NCI-H1048 (cell line): ENCODE measurements at regions not wholly inside any gene's neighbourhood (a gene's known extent, or its start where the extent isn't known, plus 50 kb on each side); places are given as distances from the start of the nearest gene placed in this dataset.
A peak's percentile ranks its signal among the peaks of the same experiment; 100 is the strongest.
"Not testable (repeated sequence)": the region's sequence is repeated elsewhere in the genome, so short reads cannot be mapped to it uniquely, and the experiment has no call there.

Experiments
- DNase-seq: peaks from one replicate; lab custom pipeline; 2025; lab: John Stamatoyannopoulos, UW

DNA sequence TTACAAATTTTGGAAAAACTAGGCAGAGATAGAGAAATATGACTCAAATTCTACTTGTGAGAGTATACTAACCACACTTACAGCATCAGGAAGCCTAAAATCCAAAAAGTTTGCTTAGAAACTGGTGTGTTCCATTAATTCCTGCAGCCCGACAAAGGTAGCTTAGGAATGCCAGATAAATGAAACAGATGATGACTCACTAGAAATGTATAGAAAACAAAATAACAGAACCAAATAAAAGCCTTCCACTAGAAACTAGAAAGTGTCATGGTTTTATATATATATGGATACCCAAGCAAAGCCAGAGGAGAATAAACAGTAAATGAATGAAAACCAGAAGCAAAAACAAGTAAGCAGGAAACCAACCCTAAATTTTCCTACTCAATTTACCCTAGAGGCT lies 272.2 kb upstream of the PRDM9 start:
- no peak for DNase-seq

DNA sequence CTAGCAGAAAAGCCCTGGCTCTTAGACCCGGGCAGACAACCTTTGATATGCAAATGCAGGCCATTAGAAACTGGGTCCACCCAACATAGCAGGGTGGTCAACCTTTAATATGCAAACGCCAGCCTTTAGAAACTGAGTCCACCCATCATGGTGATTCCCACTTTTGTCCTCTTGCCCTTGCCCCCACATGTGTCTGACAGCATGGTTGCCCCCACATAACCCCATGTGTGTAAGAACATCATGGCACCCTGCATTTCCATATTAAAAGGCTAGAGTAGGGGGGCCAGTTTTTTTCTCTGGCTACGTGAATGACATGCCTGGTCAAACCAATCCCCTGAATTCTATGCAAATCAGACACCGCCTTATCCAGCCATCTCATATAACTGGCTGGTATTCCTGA lies 273.2 kb upstream of the PRDM9 start:
- DNase-seq: no peak

DNA sequence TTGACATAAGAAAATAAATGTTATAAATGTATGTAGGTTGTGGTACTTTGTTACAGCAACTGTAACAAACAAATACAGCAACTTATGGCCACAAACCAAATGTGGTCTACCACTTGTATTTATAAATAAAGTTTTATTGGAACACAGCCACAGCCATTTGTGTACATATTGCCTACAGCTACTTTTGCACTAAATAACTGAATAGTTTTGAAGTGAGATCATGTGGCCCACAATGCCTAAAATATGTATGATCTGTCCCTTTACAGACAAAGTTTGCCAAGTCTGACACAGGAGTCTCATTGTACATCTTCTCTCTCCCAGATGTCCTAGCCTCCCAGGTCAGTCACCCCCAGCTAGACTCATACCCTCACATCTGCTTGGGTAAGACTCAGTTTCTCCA lies 283.6 kb upstream of the PRDM9 start:
- DNase-seq: no peak

DNA sequence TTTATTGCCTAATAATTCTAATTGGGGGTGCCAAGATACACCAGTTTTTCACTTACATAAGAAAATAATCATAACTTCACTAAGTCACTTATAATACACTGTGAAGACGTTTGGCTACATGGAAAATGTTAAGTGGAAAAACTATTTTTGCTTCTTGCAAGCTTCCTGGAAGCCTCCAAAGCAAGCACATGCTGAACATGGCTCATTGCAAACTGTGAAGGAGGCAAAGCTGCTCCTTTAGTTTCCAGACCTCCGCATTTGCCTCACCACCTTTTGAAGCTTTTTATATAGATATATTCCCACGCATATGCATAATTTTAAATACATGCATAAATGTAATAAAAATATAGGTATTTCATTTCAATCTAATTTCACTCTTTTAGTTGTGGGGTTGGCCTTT lies 285.6 kb upstream of the PRDM9 start:
- no peak for DNase-seq

- no peak for DNase-seq
Measured at GRCh38 chr5:23217159-23217558, 290.2 kb upstream of the PRDM9 start.

DNA sequence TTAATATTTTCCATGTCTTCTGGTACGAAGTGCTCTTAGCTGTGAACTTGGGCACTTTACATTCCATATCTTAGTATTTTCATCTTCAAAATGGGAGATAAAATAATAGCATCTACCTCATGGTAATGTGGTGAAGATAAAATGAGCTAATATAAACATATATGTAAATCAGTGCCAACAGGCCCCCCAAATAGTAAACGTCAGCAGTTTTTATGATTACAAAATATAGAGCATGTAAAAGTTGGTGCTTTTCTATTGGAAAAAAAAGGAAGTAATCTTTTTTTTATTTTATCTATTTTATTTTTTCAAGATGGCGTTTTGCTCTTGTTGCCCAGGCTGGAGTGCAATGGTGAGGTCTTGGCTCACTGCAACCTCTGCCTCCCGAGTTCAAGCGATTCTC lies 291.1 kb upstream of the PRDM9 start:
- DNase-seq: no peak

DNA sequence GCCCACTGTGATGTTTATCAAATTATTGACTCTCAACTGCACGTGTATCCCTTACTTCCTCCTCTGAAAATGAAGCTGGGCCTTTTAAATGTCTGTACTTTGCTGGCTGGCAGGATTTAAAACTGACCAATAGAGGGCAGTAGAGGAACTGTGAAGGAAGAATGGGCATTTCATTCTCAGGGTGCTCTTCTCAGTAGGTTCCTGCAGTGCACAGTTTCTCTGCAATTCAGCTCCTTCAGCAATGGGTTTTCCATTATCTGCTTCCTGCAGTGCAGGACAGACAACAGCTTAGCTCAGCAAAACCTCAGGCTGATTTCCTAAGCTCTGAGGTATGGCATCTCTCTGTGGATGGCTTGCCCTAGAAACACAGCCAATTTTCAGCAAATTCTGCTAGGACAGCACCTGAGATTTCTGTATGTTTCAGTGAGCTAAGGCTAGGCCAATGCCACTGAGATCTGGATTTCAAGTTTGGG lies 298.4 kb upstream of the PRDM9 start:
- peak; percentile 31 for DNase-seq

GRCh38 chr5:23204111-23204510 lies 303.3 kb upstream of the PRDM9 start:
- no peak for DNase-seq

DNA sequence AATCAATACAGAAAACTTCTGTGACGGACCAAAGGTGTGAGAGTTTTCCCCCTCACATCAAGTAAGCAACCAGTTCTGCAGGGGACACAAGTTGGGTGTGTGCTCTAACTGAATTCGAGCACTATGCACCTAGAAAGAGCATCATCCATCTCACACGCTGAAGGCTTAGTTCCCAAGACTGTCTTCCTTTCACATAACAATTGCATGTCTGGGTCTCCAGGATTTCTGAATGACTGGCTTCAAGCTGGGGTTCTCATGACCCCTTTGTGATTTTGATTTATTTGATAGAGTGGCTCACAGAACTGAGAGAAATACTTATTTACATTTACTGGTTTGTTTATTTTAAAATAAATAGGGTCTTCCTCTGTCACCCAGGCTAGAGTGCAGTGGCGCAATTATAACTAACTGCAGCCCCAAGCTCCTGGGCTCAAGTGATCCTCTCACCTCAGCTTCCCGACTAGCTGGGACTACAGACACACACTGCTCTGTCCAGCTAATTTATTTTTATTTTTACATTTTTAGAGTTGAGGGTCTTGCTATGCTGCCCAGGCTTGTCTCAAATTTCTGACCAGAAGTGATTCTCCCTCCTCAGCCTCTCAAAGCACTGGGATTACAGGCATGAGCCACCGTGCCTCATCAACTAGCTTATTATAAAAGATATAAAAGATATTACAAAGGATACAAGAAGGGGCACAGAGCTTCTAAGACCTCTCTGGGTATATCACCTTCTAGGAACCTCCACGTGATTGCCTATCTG lies 316.7 kb upstream of the CDH12 start:
- no peak for DNase-seq

DNA sequence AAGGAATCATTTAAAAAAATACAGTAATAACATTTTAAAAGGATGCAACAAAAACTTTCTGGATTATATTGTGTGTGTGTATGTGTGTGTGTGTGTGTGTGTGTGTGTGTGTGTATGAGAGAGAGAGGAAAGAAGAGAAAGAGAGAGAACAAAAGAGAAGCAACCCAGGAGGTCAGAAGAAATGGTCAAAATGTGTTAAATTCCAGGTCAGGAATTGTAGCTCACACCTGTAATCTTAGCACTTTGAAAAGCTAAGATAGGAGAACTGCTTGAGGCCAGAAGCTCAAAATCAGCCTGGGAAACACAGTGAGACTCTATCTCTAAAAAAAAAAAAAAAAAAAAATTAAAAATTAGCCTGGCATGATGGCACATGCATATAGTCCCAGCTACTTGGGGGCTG lies 311.8 kb upstream of the CDH12 start:
- DNase-seq: no peak

DNA sequence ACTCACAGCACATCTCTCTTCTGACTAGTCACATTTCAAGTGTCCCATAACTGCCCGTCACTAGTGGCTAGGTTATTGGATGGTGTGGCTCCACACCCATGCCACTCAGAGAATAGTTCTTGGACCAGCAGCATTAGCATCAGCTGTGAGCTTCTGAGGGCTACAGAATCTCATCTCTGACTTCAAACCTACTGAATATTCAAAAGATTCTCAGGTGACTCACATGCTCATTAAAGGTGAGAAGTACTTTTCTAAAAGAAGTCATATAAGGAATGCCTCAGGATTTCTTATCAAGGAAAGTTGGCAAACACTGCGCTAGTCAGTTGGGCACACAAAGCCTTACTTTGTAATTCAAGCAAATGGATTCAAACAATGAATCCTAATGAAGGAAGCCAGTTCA lies 305.0 kb upstream of the CDH12 start:
- no peak for DNase-seq

- no peak for DNase-seq
Measured at GRCh38 chr5:23157716-23158115, 304.6 kb upstream of the CDH12 start.

- DNase-seq: no peak
Measured at GRCh38 chr5:23157169-23157568, 304.0 kb upstream of the CDH12 start.

- no peak for DNase-seq
Measured at GRCh38 chr5:23147625-23148024, 294.5 kb upstream of the CDH12 start.

DNA sequence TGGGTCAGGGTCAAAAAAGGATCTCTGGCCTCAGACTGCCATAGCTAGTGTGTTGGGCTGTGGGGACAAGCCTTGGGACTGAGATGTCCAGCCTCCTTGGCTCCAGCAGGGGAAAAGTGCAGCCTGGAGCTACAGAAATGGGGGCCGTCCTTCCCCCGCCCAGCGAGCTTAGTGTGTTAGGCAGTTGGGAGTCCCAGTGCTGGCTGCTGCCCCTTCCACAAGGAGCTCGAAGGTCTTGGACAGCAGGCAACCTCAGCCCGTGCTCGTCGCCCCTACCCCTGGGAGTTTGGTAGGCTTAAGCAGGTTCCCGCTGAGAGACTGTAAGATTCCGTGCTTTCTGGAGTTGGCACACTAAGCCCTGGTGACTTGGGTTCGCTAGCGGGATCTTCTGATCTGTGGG lies 293.0 kb upstream of the CDH12 start:
- no peak for DNase-seq

DNA sequence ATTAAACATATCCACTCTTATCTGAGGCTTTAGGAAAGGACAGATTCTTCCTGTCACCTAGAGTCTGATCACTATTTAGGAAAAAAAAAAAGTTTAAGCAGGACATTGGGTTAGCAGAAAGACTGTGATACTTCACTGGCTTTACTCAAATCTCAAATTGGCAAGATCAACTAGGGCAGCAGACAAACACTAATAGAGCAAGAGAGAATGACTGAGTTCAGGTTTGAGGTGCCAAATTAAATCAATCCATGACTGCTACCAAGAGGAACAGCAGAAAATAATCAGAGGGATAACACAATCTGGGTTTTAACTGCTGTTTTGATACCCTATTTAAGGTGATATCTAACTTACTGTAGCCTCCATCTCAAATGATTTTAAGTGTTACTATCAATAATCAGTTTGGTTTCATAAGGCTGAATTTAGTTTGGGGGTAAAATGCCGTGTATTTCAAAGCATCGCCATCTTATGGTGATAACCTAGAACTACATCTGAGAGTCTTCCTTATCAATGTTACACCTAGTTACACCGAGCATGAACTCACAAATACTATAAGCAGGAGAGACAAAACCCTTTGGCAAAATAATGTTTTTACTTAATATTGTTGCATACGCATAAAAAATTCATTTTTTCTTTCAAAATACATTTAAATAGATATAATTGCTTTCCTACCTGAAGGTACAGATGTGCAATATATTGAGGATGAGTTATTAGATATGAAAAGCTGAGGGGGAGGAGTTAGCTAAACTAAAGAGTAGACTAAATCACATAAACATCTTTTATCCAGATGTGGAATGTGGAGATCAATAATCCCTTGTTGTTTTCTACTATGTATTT lies 286.4 kb upstream of the CDH12 start:
- DNase-seq: no peak

- DNase-seq: no peak
Measured at GRCh38 chr5:23136958-23137357, 283.8 kb upstream of the CDH12 start.

DNA sequence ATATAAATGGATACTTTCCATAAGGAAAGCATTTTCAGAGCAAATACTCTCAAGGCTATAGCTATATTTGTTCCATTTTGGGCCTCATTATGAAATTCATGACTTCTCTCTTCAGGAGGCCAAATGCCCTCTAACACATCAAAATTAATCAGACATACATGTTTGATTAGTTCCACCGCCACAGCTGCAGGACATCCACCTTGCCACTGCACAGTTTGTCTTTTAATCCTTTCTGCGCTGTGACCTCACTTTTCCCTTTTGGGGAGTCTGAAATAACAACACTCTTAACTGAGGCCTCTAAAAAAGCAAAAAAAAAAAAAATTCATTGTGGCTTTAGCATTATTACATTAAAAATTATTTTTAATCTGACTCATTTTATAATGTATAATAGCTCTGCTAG lies 279.1 kb upstream of the CDH12 start:
- DNase-seq: no peak

DNA sequence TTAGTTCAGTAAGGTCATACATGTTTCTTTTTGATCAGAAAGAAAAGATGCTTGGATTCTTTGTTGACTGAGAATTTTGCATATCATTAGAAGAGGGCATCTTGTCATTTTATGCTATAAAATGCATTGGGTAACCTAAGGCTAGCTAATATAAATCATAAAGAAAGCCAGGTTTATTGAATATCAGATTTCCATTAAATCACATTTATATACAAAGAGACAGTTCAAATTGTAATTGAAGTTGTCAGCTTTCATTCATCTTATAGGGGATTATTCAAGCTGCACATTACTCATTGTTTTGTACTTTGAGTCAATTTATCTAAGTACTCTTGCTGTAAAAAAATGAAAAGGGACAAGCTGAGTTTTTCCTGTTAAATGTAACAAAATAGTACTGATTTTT lies 259.1 kb upstream of the CDH12 start:
- DNase-seq: no peak

DNA sequence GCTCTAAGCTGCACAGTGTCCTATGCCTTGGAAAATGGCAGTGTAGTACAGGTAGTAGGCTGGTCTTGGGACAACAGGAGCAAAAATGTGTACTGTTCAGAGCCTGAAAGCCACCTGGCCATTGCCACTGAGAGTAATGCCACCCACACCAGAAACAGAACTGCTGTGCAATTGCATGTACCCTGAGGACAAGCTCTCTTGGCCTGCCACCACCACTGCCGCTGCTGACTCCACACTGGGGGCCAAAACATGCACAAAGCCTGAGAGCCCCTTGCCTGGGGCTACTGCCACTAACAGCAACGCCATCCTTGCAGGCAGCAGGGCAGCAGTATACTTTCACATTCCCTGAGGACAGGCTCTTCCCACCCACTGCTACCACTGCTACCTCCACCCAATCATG lies 251.9 kb upstream of the CDH12 start:
- no peak for DNase-seq

DNA sequence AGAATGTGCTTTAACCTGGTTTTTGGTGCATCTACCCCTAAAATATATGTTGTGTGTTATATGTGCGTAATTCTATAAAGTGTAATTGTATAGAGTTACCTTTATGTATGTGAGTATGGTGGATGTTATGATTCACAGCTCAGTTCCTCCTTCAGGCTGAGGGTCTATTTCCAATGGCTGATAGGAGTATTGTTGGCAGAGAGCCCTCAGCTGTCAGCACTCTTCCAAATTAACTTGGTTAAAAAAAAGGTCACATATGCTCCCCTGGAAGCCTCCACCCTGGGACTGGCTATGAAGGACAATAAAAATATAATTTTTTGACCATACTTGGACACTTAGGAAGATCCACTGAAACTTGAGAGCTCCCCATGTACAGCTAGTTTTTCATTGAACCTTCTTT lies 250.4 kb upstream of the CDH12 start:
- no peak for DNase-seq

DNA sequence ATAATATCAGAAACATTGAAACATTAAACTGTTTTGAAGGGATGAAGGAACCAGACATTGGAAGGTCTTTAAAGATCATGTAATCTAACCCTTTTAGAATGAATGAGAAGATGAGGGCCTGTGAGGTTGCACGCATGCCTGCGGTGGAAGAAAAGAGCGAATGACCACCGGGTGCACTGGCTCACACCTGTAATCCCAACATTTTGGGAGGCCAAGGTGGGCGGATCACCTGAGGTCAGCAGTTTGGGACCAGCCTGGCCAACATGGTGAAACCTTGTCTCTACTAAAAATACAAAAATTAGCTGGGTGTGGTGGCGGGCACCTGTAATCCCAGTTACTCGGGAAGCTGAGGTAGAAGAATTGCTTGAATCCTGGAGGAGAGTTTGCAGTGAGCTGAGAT lies 242.3 kb upstream of the CDH12 start:
- not testable (repeated sequence) for DNase-seq

GRCh38 chr5:23089286-23089685 lies 236.1 kb upstream of the CDH12 start:
- no peak for DNase-seq

DNA sequence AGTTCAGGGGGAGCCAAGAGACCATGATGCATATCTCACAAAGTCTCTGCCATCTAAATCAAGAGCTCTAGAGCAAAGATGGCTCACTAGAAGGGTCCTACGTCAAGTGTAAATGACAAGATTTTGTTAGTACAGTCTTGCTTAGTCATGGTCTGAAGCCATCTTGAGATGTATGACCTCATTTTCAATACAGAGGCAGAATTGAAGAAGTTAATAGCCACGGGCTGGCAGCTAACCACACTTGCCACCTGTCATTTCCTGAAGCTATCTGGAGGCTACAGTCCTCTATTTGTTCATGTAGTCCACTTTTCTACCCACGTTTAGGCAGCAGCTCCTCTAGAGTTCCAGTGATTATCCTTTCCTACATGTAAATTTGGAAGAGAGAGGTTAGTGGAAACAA lies 231.7 kb upstream of the CDH12 start:
- no peak for DNase-seq
